ENCODE measurements at regions not wholly inside any gene's neighbourhood (a gene's known extent, or its start where the extent isn't known, plus 50 kb on each side); places are given as distances from the start of the nearest gene placed in this dataset.

DNA sequence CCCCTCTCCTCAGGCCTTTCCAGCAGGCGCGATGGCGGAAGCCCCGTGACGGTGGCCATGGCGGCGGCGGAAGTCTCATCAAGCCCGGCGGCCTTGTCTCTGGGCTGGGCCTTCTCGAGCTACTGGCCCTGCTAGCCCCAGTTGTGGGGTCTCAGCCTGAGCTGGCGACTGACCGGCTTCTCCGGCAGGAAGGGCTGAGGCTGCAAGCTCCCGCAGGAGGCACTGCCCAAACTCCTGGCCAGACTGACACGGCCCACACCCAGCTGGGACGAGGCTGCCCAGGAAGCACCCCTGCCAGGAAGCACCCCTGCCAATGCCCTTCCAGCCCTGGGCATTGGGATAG lies 88.5 kb upstream of the ANKH start:
- TF ChIP-seq CTCF (optimal IDR thresholded peaks at IDR 0.05 in 1 of 3, IDR thresholded peaks at IDR 0.05 in 1 of 3, conservative IDR thresholded peaks at IDR 0.05 in 1 of 3; ENCODE audit: extremely low read depth in 1 of 3, insufficient read depth in 2 of 3, low read length in 3 of 3) (no peak), EZH2 (IDR thresholded peaks at IDR 0.05; ENCODE audit: low read length) (no peak)
